ENCODE measurements at regions not wholly inside any gene's neighbourhood (a gene's known extent, or its start where the extent isn't known, plus 50 kb on each side); places are given as distances from the start of the nearest gene placed in this dataset.

DNA sequence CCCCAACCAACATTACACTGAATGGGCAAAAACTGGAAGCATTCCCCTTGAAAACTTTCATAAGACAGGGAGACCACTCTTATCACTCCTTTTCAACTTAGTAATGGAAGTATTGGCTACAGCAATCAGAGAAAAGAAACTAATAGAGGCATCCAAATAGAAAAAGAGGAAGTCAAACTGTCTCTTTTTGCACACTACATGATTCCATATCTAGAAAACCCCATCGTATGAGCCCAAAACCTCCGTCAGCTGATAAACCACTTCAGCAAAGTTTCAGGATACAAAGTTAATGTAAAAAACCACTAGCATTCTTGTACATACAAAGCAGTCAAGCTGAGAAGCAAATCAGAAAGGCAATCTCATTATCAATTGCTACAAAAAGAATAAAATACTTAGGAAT lies 580.4 kb upstream of the PTCHD4 start:
- Histone ChIP-seq H4K20me1 (ENCODE audit: low read depth, low read length) (no peaks in the 10 kb centered on the region), H3K36me3 (ENCODE audit: low read length) (no peaks in the 10 kb centered on the region), H3K4me2 (ENCODE audit: low read depth, low read length, poor library complexity, severe bottlenecking) (no peak overlapping the region), H3K4me3 (ENCODE audit: insufficient read depth, low read length, poor library complexity, severe bottlenecking) (no peak overlapping the region), H3K9me3 (ENCODE audit: insufficient read depth, low read length) (no peaks in the 10 kb centered on the region), H3K27me3 (ENCODE audit: low read length) (no peaks in the 10 kb centered on the region), H2AFZ (ENCODE audit: low read depth, low read length, severe bottlenecking) (no peak overlapping the region), H3K9me2 (replicated peaks; ENCODE audit: insufficient read depth, low read length) (no peaks in the 10 kb centered on the region), H3K79me2 (ENCODE audit: insufficient read depth, low read length) (no peaks in the 10 kb centered on the region), H3F3A (ENCODE audit: insufficient read depth) (no peaks in the 10 kb centered on the region), H3K27ac (ENCODE audit: low read depth, low read length) (no peak overlapping the region), H3K9ac (ENCODE audit: low read length) (no peak overlapping the region)
- TF ChIP-seq, protein P1, sequence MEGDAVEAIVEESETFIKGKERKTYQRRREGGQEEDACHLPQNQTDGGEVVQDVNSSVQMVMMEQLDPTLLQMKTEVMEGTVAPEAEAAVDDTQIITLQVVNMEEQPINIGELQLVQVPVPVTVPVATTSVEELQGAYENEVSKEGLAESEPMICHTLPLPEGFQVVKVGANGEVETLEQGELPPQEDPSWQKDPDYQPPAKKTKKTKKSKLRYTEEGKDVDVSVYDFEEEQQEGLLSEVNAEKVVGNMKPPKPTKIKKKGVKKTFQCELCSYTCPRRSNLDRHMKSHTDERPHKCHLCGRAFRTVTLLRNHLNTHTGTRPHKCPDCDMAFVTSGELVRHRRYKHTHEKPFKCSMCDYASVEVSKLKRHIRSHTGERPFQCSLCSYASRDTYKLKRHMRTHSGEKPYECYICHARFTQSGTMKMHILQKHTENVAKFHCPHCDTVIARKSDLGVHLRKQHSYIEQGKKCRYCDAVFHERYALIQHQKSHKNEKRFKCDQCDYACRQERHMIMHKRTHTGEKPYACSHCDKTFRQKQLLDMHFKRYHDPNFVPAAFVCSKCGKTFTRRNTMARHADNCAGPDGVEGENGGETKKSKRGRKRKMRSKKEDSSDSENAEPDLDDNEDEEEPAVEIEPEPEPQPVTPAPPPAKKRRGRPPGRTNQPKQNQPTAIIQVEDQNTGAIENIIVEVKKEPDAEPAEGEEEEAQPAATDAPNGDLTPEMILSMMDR (IDR thresholded peaks at IDR 0.05; ENCODE audit: insufficient read depth, low read length, poor library complexity, severe bottlenecking), result no peak
- TF ChIP-seq EZH2phosphoT487 (conservative IDR thresholded peaks at IDR 0.05; ENCODE audit: low read length), result no peak

DNA sequence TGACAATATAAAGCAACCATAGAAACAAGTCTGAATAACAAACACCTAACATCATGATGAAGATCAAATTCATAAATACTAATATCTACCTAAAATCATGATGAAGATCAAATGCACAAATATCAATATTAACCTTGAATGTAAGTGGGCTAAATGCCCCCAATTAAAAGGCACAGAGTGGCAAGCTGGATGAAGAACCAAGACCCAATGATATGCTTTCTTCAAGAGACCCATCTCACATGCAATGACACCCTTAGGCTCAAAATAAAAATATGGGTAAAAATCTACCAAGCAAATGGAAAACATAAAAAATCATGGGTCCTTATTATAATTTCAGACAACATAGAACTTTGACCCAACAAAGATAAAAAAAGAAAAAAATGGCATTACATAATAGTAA lies 578.5 kb upstream of the PTCHD4 start:
- Histone ChIP-seq H4K20me1 (ENCODE audit: low read depth, low read length) (no peaks in the 10 kb centered on the region), H3K36me3 (ENCODE audit: low read length) (no peaks in the 10 kb centered on the region), H3K9me2 (replicated peaks; ENCODE audit: insufficient read depth, low read length) (no peaks in the 10 kb centered on the region), H3K9me3 (ENCODE audit: insufficient read depth, low read length) (no peaks in the 10 kb centered on the region), H3K9ac (ENCODE audit: low read length) (no peak overlapping the region), H2AFZ (ENCODE audit: low read depth, low read length, severe bottlenecking) (no peak overlapping the region), H3K4me2 (ENCODE audit: low read depth, low read length, poor library complexity, severe bottlenecking) (no peak overlapping the region), H3K27me3 (ENCODE audit: low read length) (no peaks in the 10 kb centered on the region), H3K27ac (ENCODE audit: low read depth, low read length) (no peak overlapping the region), H3K4me3 (ENCODE audit: insufficient read depth, low read length, poor library complexity, severe bottlenecking) (no peak overlapping the region), H3K79me2 (ENCODE audit: insufficient read depth, low read length) (no peaks in the 10 kb centered on the region), H3F3A (ENCODE audit: insufficient read depth) (no peaks in the 10 kb centered on the region)
- no peak for TF ChIP-seq EZH2phosphoT487 (conservative IDR thresholded peaks at IDR 0.05; ENCODE audit: low read length)
- TF ChIP-seq, protein P1 (IDR thresholded peaks at IDR 0.05; ENCODE audit: insufficient read depth, low read length, poor library complexity, severe bottlenecking), result no peak

DNA sequence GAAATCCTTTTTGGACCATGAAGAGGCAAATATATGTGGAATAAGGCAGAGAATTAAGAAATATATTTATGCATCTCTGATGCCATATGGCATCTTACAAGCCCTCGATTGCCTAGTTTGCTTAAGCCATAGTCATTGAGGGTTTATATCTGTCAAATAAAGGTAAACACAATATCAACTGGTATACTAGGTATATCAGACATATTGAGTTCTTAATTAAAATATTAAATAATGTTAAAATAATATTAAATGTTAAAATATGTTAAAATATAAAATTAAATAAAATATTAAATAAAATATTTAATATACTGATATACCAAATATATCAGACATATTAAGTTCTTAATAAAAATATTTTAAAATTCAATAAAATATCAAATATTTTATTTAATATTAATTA lies 567.4 kb upstream of the PTCHD4 start:
- no peaks in the 10 kb centered on the region for H3F3A ChIP-seq (ENCODE audit: insufficient read depth)
- no peak overlapping the region for H3K27ac ChIP-seq (ENCODE audit: low read depth, low read length)
- no peak overlapping the region for H3K4me2 ChIP-seq (ENCODE audit: low read depth, low read length, poor library complexity, severe bottlenecking)
- TF ChIP-seq, protein P1 (IDR thresholded peaks at IDR 0.05; ENCODE audit: insufficient read depth, low read length, poor library complexity, severe bottlenecking), result no peak
- no peak for TF ChIP-seq EZH2phosphoT487 (conservative IDR thresholded peaks at IDR 0.05; ENCODE audit: low read length)
- no peaks in the 10 kb centered on the region for H3K79me2 ChIP-seq (ENCODE audit: insufficient read depth, low read length)
- H2AFZ ChIP-seq (ENCODE audit: low read depth, low read length, severe bottlenecking), result no peak overlapping the region
- H3K36me3 ChIP-seq (ENCODE audit: low read length), result no peaks in the 10 kb centered on the region
- H3K9me3 ChIP-seq (ENCODE audit: insufficient read depth, low read length), result no peaks in the 10 kb centered on the region
- H3K4me3 ChIP-seq (ENCODE audit: insufficient read depth, low read length, poor library complexity, severe bottlenecking), result no peak overlapping the region
- H3K9ac ChIP-seq (ENCODE audit: low read length), result no peak overlapping the region
- H4K20me1 ChIP-seq (ENCODE audit: low read depth, low read length), result no peaks in the 10 kb centered on the region
- H3K9me2 ChIP-seq (replicated peaks; ENCODE audit: insufficient read depth, low read length), result no peaks in the 10 kb centered on the region
- H3K27me3 ChIP-seq (ENCODE audit: low read length), result no peaks in the 10 kb centered on the region
